GM12865 (cell line): ENCODE measurements at regions not wholly inside any gene's neighbourhood (a gene's known extent, or its start where the extent isn't known, plus 50 kb on each side); places are given as distances from the start of the nearest gene placed in this dataset.

Experiments
- DNase-seq: peaks from one replicate; pipeline ENCODE4 v3.0.0; 2010; ENCODE audit warnings: low read depth
- H3K4me3 ChIP-seq: 2 replicates; pipeline ENCODE4 v1.5.1; 2011; ENCODE audit warnings: mild to moderate bottlenecking, low read depth, low read length, control low read depth
- CTCF ChIP-seq: IDR thresholded peaks from 2 replicates; pipeline ENCODE4 v1.5.1; 2011; ENCODE audit warnings: low read length, control low read depth, low read depth, inconsistent platforms; ENCODE audit not compliant: insufficient read depth; ENCODE audit errors: missing control alignments

GRCh38 chr5:54897001-54897400, 88.4 kb downstream of the ESM1 start:
- no peak for DNase-seq
- TF ChIP-seq CTCF, result no peak
- H3K4me3 ChIP-seq, result no peak overlapping the region

- no peak overlapping the region for H3K4me3 ChIP-seq
- peak; percentile 10 for DNase-seq
- peak; percentile 13 for TF ChIP-seq CTCF
These were observed 89.5 kb downstream of the ESM1 start for GRCh38 chr5:54895816-54896341.

- no peak overlapping the region for H3K4me3 ChIP-seq
- no peak for DNase-seq
- TF ChIP-seq CTCF, result no peak
These were observed 90.2 kb downstream of the ESM1 start for GRCh38 chr5:54894957-54895815.

GRCh38 chr5:54889826-54890225, 95.6 kb downstream of the ESM1 start:
- H3K4me3 ChIP-seq, result no peak overlapping the region
- DNase-seq, result no peak
- TF ChIP-seq CTCF, result no peak

- no peak for DNase-seq
- H3K4me3 ChIP-seq, result no peak overlapping the region
- TF ChIP-seq CTCF, result no peak
These were observed 97.7 kb downstream of the ESM1 start for GRCh38 chr5:54887663-54888062.

GRCh38 chr5:54886866-54887265, 98.5 kb downstream of the ESM1 start:
- DNase-seq, result no peak
- TF ChIP-seq CTCF, result no peak
- no peak overlapping the region for H3K4me3 ChIP-seq

GRCh38 chr5:54885636-54886035, 99.8 kb downstream of the ESM1 start:
- no peak for DNase-seq
- no peak overlapping the region for H3K4me3 ChIP-seq
- TF ChIP-seq CTCF, result no peak
